ENCODE measurements at regions not wholly inside any gene's neighbourhood (a gene's known extent, or its start where the extent isn't known, plus 50 kb on each side); places are given as distances from the start of the nearest gene placed in this dataset.
"Not testable (repeated sequence)": the region's sequence is repeated elsewhere in the genome, so short reads cannot be mapped to it uniquely, and the experiment has no call there.

GRCh38 chr4:44985152-44985551 lies 258.8 kb upstream of the GNPDA2 start:
- TF ChIP-seq, protein P1, sequence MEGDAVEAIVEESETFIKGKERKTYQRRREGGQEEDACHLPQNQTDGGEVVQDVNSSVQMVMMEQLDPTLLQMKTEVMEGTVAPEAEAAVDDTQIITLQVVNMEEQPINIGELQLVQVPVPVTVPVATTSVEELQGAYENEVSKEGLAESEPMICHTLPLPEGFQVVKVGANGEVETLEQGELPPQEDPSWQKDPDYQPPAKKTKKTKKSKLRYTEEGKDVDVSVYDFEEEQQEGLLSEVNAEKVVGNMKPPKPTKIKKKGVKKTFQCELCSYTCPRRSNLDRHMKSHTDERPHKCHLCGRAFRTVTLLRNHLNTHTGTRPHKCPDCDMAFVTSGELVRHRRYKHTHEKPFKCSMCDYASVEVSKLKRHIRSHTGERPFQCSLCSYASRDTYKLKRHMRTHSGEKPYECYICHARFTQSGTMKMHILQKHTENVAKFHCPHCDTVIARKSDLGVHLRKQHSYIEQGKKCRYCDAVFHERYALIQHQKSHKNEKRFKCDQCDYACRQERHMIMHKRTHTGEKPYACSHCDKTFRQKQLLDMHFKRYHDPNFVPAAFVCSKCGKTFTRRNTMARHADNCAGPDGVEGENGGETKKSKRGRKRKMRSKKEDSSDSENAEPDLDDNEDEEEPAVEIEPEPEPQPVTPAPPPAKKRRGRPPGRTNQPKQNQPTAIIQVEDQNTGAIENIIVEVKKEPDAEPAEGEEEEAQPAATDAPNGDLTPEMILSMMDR (conservative IDR thresholded peaks at IDR 0.05; ENCODE audit: low read depth, low read length): no peak
- H3K4me3 ChIP-seq (ENCODE audit: low read length): no peak overlapping the region
- no peak for DNase-seq (ENCODE audit: low read depth)

DNA sequence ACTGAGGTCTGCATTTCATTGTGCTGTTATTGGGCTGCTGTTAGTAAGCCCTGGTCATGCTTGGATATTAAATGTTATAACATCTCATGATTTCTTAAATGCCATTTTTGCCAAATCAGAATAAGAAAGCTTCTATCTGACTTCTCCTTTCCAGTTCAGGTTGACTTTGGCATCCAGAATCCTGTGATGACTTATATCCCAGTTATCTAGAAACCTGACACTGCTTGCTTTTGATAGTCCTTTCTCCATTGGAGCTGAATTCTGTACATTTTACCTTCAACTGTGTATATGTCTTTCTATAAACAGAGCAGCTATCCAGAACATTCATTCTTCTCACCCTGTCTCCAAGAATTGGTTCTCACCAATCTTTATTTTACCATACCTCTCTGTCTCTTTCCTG lies 257.7 kb upstream of the GNPDA2 start:
- no peak overlapping the region for H3K4me3 ChIP-seq (ENCODE audit: low read length)
- TF ChIP-seq, protein P1 (conservative IDR thresholded peaks at IDR 0.05; ENCODE audit: low read depth, low read length): no peak
- no peak for DNase-seq (ENCODE audit: low read depth)

GRCh38 chr4:44983083-44983482 lies 256.7 kb upstream of the GNPDA2 start:
- TF ChIP-seq, protein P1 (conservative IDR thresholded peaks at IDR 0.05; ENCODE audit: low read depth, low read length): no peak
- no peak overlapping the region for H3K4me3 ChIP-seq (ENCODE audit: low read length)
- no peak for DNase-seq (ENCODE audit: low read depth)

DNA sequence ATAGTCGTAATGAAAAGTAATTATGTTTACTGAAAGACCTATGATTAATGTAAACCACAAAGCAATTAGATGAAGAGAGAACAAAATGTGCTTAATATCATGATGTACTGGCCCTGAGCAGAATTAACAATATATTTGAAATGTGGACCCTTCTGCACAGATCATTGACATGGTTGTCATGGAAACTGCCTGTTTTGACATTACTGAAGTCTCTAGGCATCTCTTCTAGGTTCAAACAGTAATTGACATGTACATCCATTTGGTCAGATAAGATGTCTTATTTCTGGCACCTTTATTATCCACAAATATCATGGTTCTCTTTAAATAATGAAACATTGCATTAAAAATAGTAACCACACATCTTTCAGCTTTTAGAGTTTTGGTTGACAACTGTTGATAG lies 251.7 kb upstream of the GNPDA2 start:
- TF ChIP-seq, protein P1 (conservative IDR thresholded peaks at IDR 0.05; ENCODE audit: low read depth, low read length): no peak
- H3K4me3 ChIP-seq (ENCODE audit: low read length): no peak overlapping the region
- no peak for DNase-seq (ENCODE audit: low read depth)

DNA sequence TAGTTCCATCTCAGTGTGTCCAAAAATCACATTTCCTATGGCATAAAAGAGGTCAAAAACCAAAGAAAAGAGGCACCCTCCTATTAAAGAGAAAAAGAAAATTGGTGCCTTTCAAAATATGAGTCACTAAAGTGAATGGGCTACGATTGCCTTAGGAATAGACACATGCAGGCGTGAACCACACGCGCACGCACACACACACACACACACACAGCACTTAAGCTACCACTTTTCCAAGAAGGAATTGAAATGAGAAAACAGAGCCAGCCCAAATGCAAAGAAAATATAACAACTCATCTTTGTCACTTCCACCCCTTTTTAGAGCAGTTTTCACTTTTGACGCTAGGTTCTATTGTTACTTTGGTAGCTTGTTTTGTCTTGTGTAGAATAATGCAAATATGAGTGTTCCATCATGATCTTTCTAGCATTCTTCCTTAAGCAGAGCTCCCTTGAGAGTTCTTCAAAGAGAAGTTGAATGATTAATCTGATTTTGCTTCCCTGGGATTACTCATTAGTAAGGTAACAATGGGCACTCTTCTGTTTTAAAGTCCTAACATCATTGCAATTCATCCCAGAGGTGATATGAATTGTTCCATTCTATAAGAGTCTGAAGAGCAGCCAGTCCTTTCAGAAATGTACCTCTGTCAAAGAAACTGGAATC lies 239.2 kb upstream of the GNPDA2 start:
- DNase-seq (ENCODE audit: low read depth): no peak
- TF ChIP-seq, protein P1 (conservative IDR thresholded peaks at IDR 0.05; ENCODE audit: low read depth, low read length): no peak
- no peak overlapping the region for H3K4me3 ChIP-seq (ENCODE audit: low read length)

DNA sequence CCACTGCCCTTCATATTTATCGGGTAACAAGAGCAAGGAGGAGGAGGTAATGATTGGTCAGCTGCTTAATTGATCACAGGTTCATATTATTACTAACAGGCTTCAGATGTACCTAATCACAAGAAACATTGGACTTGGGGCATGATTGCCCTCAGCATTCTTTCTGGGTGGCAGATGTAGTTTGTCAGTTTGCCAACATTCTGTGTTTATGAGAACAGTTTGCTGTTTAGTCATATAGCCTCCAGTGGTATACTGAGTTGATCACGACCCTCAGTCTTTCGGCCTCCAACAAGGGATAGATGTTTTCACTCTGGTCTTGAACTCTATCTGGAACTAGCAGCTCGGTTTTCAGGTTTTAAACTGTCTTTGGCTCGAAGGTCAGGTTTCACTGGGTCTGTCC lies 237.7 kb upstream of the GNPDA2 start:
- not testable (repeated sequence) for H3K4me3 ChIP-seq (ENCODE audit: low read length); DNase-seq (ENCODE audit: low read depth)

DNA sequence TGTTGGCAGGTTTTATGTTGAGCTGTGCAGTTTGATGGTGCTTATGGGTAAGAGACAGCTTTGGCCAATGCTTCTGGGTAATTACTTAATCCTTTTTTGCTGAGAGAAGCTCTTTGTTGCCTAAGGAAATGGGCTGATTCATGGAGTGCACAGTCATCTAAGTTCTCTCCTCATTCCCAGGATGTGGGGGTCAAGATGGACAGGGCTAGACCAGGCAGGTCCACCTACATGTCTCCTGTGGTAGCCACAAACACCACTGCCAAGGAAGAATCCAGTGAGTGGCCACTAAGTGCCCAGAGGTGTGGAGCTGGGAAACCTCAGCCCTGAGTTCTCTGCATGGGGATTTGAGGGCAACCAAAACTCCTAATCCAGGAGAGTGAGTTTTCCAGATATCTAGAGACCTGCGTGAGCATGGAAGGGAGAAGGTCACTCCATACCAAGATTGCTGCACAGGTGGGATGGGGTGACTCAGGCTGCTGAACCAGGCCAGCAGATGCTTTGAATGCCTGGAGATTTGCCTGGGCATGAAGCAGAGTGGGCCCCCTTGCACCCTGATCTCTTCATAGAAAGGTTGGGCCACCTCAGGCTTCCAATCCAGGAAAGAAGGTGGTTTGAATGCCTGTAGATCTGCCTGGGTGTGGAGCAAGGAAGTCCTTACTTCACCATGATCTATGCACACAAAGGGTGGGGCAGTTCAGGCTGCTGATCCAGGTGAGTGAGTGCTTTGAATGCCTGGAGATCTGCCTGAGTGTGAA lies 234.8 kb upstream of the GNPDA2 start:
- TF ChIP-seq, protein P1 (conservative IDR thresholded peaks at IDR 0.05; ENCODE audit: low read depth, low read length): no peak
- no peak overlapping the region for H3K4me3 ChIP-seq (ENCODE audit: low read length)
- DNase-seq (ENCODE audit: low read depth): no peak
